GM19099 (cell line): ENCODE measurements at regions not wholly inside any gene's neighbourhood (a gene's known extent, or its start where the extent isn't known, plus 50 kb on each side); places are given as distances from the start of the nearest gene placed in this dataset.
A peak's percentile ranks its signal among the peaks of the same experiment; 100 is the strongest.

Experiments
- POLR2A ChIP-seq: IDR thresholded peaks from 3 replicates; pipeline ENCODE4 v1.6.1; 2011; ENCODE audit warnings: low read depth; ENCODE audit not compliant: insufficient read length; ENCODE audit errors: extremely low read depth

GRCh38 chr2:64704161-64704560 lies 50.4 kb upstream of the SERTAD2 start:
- no peak for TF ChIP-seq POLR2A

- TF ChIP-seq POLR2A = no peak
These were observed 51.3 kb upstream of the SERTAD2 start for GRCh38 chr2:64704996-64705395.

- no peak for TF ChIP-seq POLR2A
These were observed 53.6 kb upstream of the SERTAD2 start for GRCh38 chr2:64707276-64707675.

- no peak for TF ChIP-seq POLR2A
These were observed 55.1 kb upstream of the SERTAD2 start for GRCh38 chr2:64708829-64709228.

GRCh38 chr2:64711252-64711800 lies 57.6 kb upstream of the SERTAD2 start:
- TF ChIP-seq POLR2A = no peak

- TF ChIP-seq POLR2A = no peak
These were observed 60.0 kb upstream of the SERTAD2 start for GRCh38 chr2:64713686-64714085.

GRCh38 chr2:64716569-64716968 lies 62.9 kb upstream of the SERTAD2 start:
- no peak for TF ChIP-seq POLR2A

- TF ChIP-seq POLR2A = no peak
These were observed 64.7 kb upstream of the SERTAD2 start for GRCh38 chr2:64718250-64718885.

GRCh38 chr2:64720535-64721319 lies 67.0 kb upstream of the SERTAD2 start:
- TF ChIP-seq POLR2A = no peak

- no peak for TF ChIP-seq POLR2A
These were observed 67.6 kb upstream of the SERTAD2 start for GRCh38 chr2:64721320-64721623.

GRCh38 chr2:64722291-64723044 lies 68.8 kb upstream of the SERTAD2 start:
- TF ChIP-seq POLR2A = no peak

- TF ChIP-seq POLR2A = no peak
These were observed 73.5 kb upstream of the SERTAD2 start for GRCh38 chr2:64727013-64727767.

GRCh38 chr2:64727843-64728463 lies 74.2 kb upstream of the SERTAD2 start:
- TF ChIP-seq POLR2A = peak; percentile 12

GRCh38 chr2:64730551-64731262 lies 77.0 kb upstream of the SERTAD2 start:
- TF ChIP-seq POLR2A = no peak
